Smooth muscle cell (in vitro differentiated cells): ENCODE measurements at regions not wholly inside any gene's neighbourhood (a gene's known extent, or its start where the extent isn't known, plus 50 kb on each side); places are given as distances from the start of the nearest gene placed in this dataset.

Experiments
- DNase-seq: peaks from one replicate; lab custom pipeline; 2025; ENCODE audit not compliant: unreplicated experiment; lab: John Stamatoyannopoulos, UW
- H2AFZ ChIP-seq: fragments of 200-600 bp; sonication (generic); 2 replicates; pipeline ENCODE4 v1.6.0; 2016; ENCODE audit warnings: antibody characterized with exemption, low read depth, mild to moderate bottlenecking
- H3F3A ChIP-seq: fragments of 200-600 bp; sonication (generic); 2 replicates; pipeline ENCODE4 v1.6.0; 2017; ENCODE audit warnings: antibody characterized with exemption, low read depth
- H3K27ac ChIP-seq: fragments of 200-600 bp; sonication (generic); 2 replicates; pipeline ENCODE4 v1.5.1; 2016; ENCODE audit warnings: low read depth, mild to moderate bottlenecking
- H3K27me3 ChIP-seq: fragments of 200-600 bp; sonication (generic); 2 replicates; pipeline ENCODE4 v1.6.1; 2016; ENCODE audit warnings: low read depth, mild to moderate bottlenecking
- H3K36me3 ChIP-seq: fragments of 200-600 bp; sonication (generic); 2 replicates; pipeline ENCODE4 v1.5.1; 2016; ENCODE audit warnings: low read depth
- H3K4me1 ChIP-seq: fragments of 200-600 bp; sonication (generic); 2 replicates; pipeline ENCODE4 v1.5.1; 2016; ENCODE audit warnings: low read depth
- H3K4me2 ChIP-seq: fragments of 200-600 bp; sonication (generic); 2 replicates; pipeline ENCODE4 v1.6.0; 2016; ENCODE audit warnings: mild to moderate bottlenecking
- H3K4me3 ChIP-seq: fragments of 200-600 bp; sonication (generic); 2 replicates; pipeline ENCODE4 v1.5.1; 2016; ENCODE audit warnings: mild to moderate bottlenecking
- H3K79me2 ChIP-seq: fragments of 200-600 bp; sonication (generic); 2 replicates; pipeline ENCODE4 v1.6.0; 2016; ENCODE audit warnings: low read depth, mild to moderate bottlenecking
- H3K9ac ChIP-seq: fragments of 200-600 bp; sonication (generic); 2 replicates; pipeline ENCODE4 v1.6.0; 2016; ENCODE audit warnings: low read depth
- H3K9me3 ChIP-seq: fragments of 200-600 bp; sonication (generic); replicated peaks from 2 replicates; pipeline ENCODE4 v1.5.1; 2016; ENCODE audit warnings: low read depth
- H4K20me1 ChIP-seq: fragments of 200-600 bp; sonication (generic); 2 replicates; pipeline ENCODE4 v1.6.0; 2016; ENCODE audit warnings: low read depth
- CTCF ChIP-seq: fragments of 200-600 bp; sonication (generic); IDR thresholded peaks from 2 replicates; pipeline ENCODE4 v1.5.1; 2017; ENCODE audit warnings: borderline replicate concordance, mild to moderate bottlenecking, antibody characterized with exemption; ENCODE audit not compliant: insufficient read depth, poor library complexity, severe bottlenecking
- WGBS: methylation state at CpG from one replicate; pipeline ENCODE4 v1.1.7; 2016; ENCODE audit warnings: low lambda C conversion rate; 5-methylcytosine and 5-hydroxymethylcytosine counted together

- no peak for DNase-seq
- no peaks in the 10 kb centered on the region for H3K9me3 ChIP-seq
- H3K79me2 ChIP-seq, result no peaks in the 10 kb centered on the region
- no peak for TF ChIP-seq CTCF
- no peak overlapping the region for H3K27ac ChIP-seq
- no peaks in the 10 kb centered on the region for H3K4me1 ChIP-seq
- H4K20me1 ChIP-seq, result no peaks in the 10 kb centered on the region
- no peak overlapping the region for H2AFZ ChIP-seq
- H3K4me3 ChIP-seq, result no peak overlapping the region
- H3K36me3 ChIP-seq, result no peaks in the 10 kb centered on the region
- WGBS, result 97% methylated on average over 1 of the region's 1 CpG
- no peaks in the 10 kb centered on the region for H3K27me3 ChIP-seq
- H3K9ac ChIP-seq, result no peak overlapping the region
- peaks cover 4% of the 10 kb centered on the region for H3F3A ChIP-seq
- no peak overlapping the region for H3K4me2 ChIP-seq
These were observed 313.1 kb downstream of the RPS24 start for GRCh38 chr10:78346721-78347120.

- WGBS, result 94% methylated on average over 6 of the region's 6 CpGs
- Histone ChIP-seq H3K9ac (no peak overlapping the region), H3K4me3 (no peak overlapping the region), H3F3A (no peaks in the 10 kb centered on the region), H2AFZ (no peak overlapping the region), H3K4me2 (no peak overlapping the region), H3K36me3 (no peaks in the 10 kb centered on the region), H3K9me3 (no peaks in the 10 kb centered on the region), H3K79me2 (no peaks in the 10 kb centered on the region), H3K27ac (no peak overlapping the region), H3K4me1 (no peaks in the 10 kb centered on the region), H4K20me1 (no peaks in the 10 kb centered on the region), H3K27me3 (no peaks in the 10 kb centered on the region)
- TF ChIP-seq CTCF, result no peak
- DNase-seq, result no peak
These were observed 314.9 kb downstream of the RPS24 start for GRCh38 chr10:78348411-78349164.

GRCh38 chr10:78349165-78349516, 315.5 kb downstream of the RPS24 start:
- Histone ChIP-seq H4K20me1 (no peaks in the 10 kb centered on the region), H3K36me3 (no peaks in the 10 kb centered on the region), H2AFZ (no peak overlapping the region), H3K27ac (no peak overlapping the region), H3K9ac (no peak overlapping the region), H3K9me3 (no peaks in the 10 kb centered on the region), H3F3A (no peaks in the 10 kb centered on the region), H3K4me1 (no peaks in the 10 kb centered on the region), H3K27me3 (no peaks in the 10 kb centered on the region), H3K4me2 (no peak overlapping the region), H3K4me3 (no peak overlapping the region), H3K79me2 (no peaks in the 10 kb centered on the region)
- DNase-seq, result no peak
- 98% methylated on average over 4 of the region's 4 CpGs for WGBS
- TF ChIP-seq CTCF, result no peak
